ENCODE measurements at regions not wholly inside any gene's neighbourhood (a gene's known extent, or its start where the extent isn't known, plus 50 kb on each side); places are given as distances from the start of the nearest gene placed in this dataset.
"Not testable (repeated sequence)": the region's sequence is repeated elsewhere in the genome, so short reads cannot be mapped to it uniquely, and the experiment has no call there.

GRCh38 chr2:109692013-109692743 is 78.0 kb downstream of the SOWAHC start:
- Histone ChIP-seq H3K9me3 (no peaks in the 10 kb centered on the region), H3K27me3 (no peaks in the 10 kb centered on the region), H3K27ac (peak overlapping the region; percentile 92 to 94), H3K4me1 (peaks cover 6 to 16% of the 10 kb centered on the region in 2 donors), H3K36me3 (no peaks in the 10 kb centered on the region), H3K4me3 (no peak overlapping the region)
- intact Hi-C loops (cut with DNase I; ENCODE audit: low total_unique reads), result no loop called here
- no peak for DNase-seq (ENCODE audit: low spot score in 2 of 2)
- TF ChIP-seq CTCF (IDR thresholded peaks at IDR 0.05) (no peak), POLR2A (IDR thresholded peaks at IDR 0.05) (no peak), POLR2AphosphoS5 (IDR thresholded peaks at IDR 0.05) (no peak)

GRCh38 chr2:109692831-109693230 is 78.7 kb downstream of the SOWAHC start:
- DNase-seq (ENCODE audit: low spot score in 2 of 2); H3K36me3 ChIP-seq; H3K9me3 ChIP-seq; intact Hi-C loops (cut with DNase I; ENCODE audit: low total_unique reads); H3K4me3 ChIP-seq; H3K27me3 ChIP-seq: not testable (repeated sequence)
- H3K4me1 ChIP-seq, result peaks cover 6 to 16% of the 10 kb centered on the region in 2 donors
- peak overlapping the region; percentile 84 to 92 for H3K27ac ChIP-seq

- H3K27me3 ChIP-seq; H3K9me3 ChIP-seq; H3K36me3 ChIP-seq; H3K4me3 ChIP-seq; DNase-seq (ENCODE audit: low spot score in 2 of 2); intact Hi-C loops (cut with DNase I; ENCODE audit: low total_unique reads): not testable (repeated sequence)
- H3K27ac ChIP-seq, result peak overlapping the region; percentile 84 to 92
- H3K4me1 ChIP-seq, result peaks cover 6 to 16% of the 10 kb centered on the region in 2 donors
These were observed 79.1 kb downstream of the SOWAHC start for GRCh38 chr2:109693292-109693691.

GRCh38 chr2:109694190-109694589 is 80.0 kb downstream of the SOWAHC start:
- intact Hi-C loops (cut with DNase I; ENCODE audit: low total_unique reads), result no loop called here
- H3K27ac ChIP-seq, result peak overlapping the region; percentile 84 to 92
- no peaks in the 10 kb centered on the region for H3K27me3 ChIP-seq
- no peaks in the 10 kb centered on the region for H3K9me3 ChIP-seq
- no peak overlapping the region for H3K4me3 ChIP-seq
- TF ChIP-seq CTCF (IDR thresholded peaks at IDR 0.05), result no peak
- no peak for TF ChIP-seq POLR2A (IDR thresholded peaks at IDR 0.05)
- TF ChIP-seq POLR2AphosphoS5 (IDR thresholded peaks at IDR 0.05), result no peak
- peak in 1 of 2 donors; percentile 39 for DNase-seq (ENCODE audit: low spot score in 2 of 2)
- no peaks in the 10 kb centered on the region for H3K36me3 ChIP-seq
- H3K4me1 ChIP-seq, result peaks cover 6 to 17% of the 10 kb centered on the region in 2 donors

GRCh38 chr2:109695290-109695689 is 81.1 kb downstream of the SOWAHC start:
- Histone ChIP-seq H3K4me3 (no peak overlapping the region), H3K4me1 (peaks cover 6 to 24% of the 10 kb centered on the region in 2 donors), H3K9me3 (no peaks in the 10 kb centered on the region), H3K36me3 (no peaks in the 10 kb centered on the region), H3K27ac (peak overlapping the region; percentile 70 to 92), H3K27me3 (no peaks in the 10 kb centered on the region)
- intact Hi-C loops (cut with DNase I; ENCODE audit: low total_unique reads), result no loop called here
- TF ChIP-seq POLR2A (IDR thresholded peaks at IDR 0.05), result no peak
- TF ChIP-seq POLR2AphosphoS5 (IDR thresholded peaks at IDR 0.05), result no peak
- TF ChIP-seq CTCF (IDR thresholded peaks at IDR 0.05), result no peak
- DNase-seq (ENCODE audit: low spot score in 2 of 2), result no peak

GRCh38 chr2:109699646-109700045 is 85.5 kb downstream of the SOWAHC start:
- H3K9me3 ChIP-seq, result no peaks in the 10 kb centered on the region
- no peak for DNase-seq (ENCODE audit: low spot score in 2 of 2)
- H3K4me3 ChIP-seq, result no peak overlapping the region
- H3K36me3 ChIP-seq, result no peaks in the 10 kb centered on the region
- peak overlapping the region; percentile 68 to 82 for H3K27ac ChIP-seq
- intact Hi-C loops (cut with DNase I; ENCODE audit: low total_unique reads), result no loop called here
- TF ChIP-seq POLR2AphosphoS5 (IDR thresholded peaks at IDR 0.05), result no peak
- peaks cover 7 to 15% of the 10 kb centered on the region in 2 donors for H3K4me1 ChIP-seq
- H3K27me3 ChIP-seq, result no peaks in the 10 kb centered on the region
